ENCODE measurements at regions not wholly inside any gene's neighbourhood (a gene's known extent, or its start where the extent isn't known, plus 50 kb on each side); places are given as distances from the start of the nearest gene placed in this dataset.

DNA sequence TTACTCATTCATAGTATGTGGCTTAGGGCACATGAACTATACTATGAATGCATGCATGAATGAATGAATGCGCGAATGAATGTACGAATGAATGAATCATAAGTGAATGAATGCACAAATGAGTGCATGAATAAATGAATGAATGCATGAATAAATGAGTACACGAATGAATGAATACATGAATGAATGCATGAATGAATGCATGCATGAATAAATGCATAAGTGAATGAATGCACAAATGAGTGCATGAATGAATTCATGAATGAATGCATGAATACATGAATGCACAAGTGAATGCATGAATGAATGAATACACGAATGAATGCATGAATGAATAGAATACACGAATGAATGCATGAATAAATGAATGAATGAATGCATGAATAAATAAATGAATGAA, 52.5 kb upstream of the FCN1 start:
- WGBS, 2 donors, result 92 to 95% methylated on average over 6 of the region's 6 CpGs
- peaks cover 7 to 64% (median 32%) of the 10 kb centered on the region in 7 donors for H3K27me3 ChIP-seq
- no peaks in the 10 kb centered on the region for H3K9me3 ChIP-seq
- ATAC-seq (no peak), DNase-seq (no peak)
- no peak overlapping the region for H3K27ac ChIP-seq
- TF ChIP-seq CTCF (IDR thresholded peaks at IDR 0.05), result no peak
- no peak overlapping the region for H3K4me3 ChIP-seq
- intact Hi-C loops (cut with DNase I), result no loop called here
- H3K4me1 ChIP-seq, result peaks cover 0 to 13% (median 5%) of the 10 kb centered on the region in 9 donors
- no peaks in the 10 kb centered on the region for H3K36me3 ChIP-seq

GRCh38 chr9:134970719-134971118, 53.0 kb upstream of the FCN1 start:
- Histone ChIP-seq H3K4me3 (no peak overlapping the region), H3K27ac (no peak overlapping the region), H3K36me3 (no peaks in the 10 kb centered on the region), H3K9me3 (no peaks in the 10 kb centered on the region), H3K4me1 (peaks cover 0 to 13% (median 5%) of the 10 kb centered on the region in 9 donors), H3K27me3 (peaks cover 7 to 64% (median 32%) of the 10 kb centered on the region in 7 donors)
- TF ChIP-seq CTCF (IDR thresholded peaks at IDR 0.05), result no peak
- no peak for ATAC-seq
- no peak for DNase-seq
- intact Hi-C loops (cut with DNase I), result no loop called here
- WGBS, 2 donors, result 58 to 61% methylated on average over 7 of the region's 7 CpGs

DNA sequence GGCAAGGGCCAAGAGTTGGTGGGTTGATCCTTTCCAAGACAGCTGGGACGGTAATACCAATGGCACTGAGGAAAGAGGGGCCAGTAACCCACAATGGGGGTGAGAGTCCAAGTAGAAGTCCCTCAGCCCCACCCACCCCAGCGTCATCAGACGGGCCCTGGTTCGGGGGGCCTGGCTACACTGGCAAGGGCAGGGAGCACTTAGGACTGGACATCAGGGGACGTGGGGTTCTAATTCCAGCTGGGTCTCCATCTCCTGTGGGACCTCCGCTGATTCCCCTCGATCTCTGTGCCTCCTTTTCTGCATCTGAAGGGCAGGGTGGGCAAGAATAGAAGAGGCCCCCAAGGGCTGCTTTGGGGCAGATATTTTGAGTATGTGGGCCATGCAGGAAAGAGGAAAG, 53.5 kb upstream of the FCN1 start:
- no peak for TF ChIP-seq CTCF (IDR thresholded peaks at IDR 0.05)
- no peak for DNase-seq
- no peak overlapping the region for H3K4me3 ChIP-seq
- no peak overlapping the region for H3K27ac ChIP-seq
- ATAC-seq, result no peak
- H3K9me3 ChIP-seq, result no peaks in the 10 kb centered on the region
- H3K4me1 ChIP-seq, result peaks cover 0 to 13% (median 5%) of the 10 kb centered on the region in 9 donors
- H3K27me3 ChIP-seq, result peaks cover 7 to 64% (median 32%) of the 10 kb centered on the region in 7 donors
- intact Hi-C loops (cut with DNase I), result no loop called here
- H3K36me3 ChIP-seq, result no peaks in the 10 kb centered on the region
- 85 to 89% methylated on average over 7 of the region's 7 CpGs for WGBS, 2 donors

DNA sequence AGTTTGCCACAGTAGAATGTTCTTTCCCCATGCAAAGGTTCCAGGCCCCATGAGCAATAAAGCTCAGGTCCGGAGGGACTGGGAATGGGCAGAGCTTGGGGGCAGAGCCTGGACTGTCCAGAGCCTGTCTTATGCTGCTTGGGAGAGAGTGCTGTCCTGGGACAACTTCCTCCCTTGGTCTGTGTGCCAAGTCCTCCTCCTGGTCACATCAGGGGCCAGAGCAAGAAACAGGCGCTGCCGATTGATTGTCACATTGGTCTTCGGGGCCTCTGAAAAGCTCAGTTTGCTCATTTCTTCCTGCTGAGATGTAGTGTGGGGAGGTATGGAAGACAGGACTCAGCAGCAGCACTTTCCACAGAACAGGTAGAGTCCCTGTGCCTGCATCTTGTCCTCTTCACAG, 54.0 kb upstream of the FCN1 start:
- Histone ChIP-seq H3K9me3 (no peaks in the 10 kb centered on the region), H3K4me1 (peaks cover 0 to 13% (median 5%) of the 10 kb centered on the region in 9 donors), H3K36me3 (no peaks in the 10 kb centered on the region), H3K27me3 (peaks cover 7 to 60% (median 30%) of the 10 kb centered on the region in 7 donors), H3K27ac (no peak overlapping the region), H3K4me3 (no peak overlapping the region)
- 73 to 81% methylated on average over 4 of the region's 4 CpGs for WGBS, 2 donors
- no peak for DNase-seq
- no peak for TF ChIP-seq CTCF (IDR thresholded peaks at IDR 0.05)
- ATAC-seq, result no peak
- intact Hi-C loops (cut with DNase I), result no loop called here

Data from heart right ventricle (tissue), 16 donors.